ENCODE measurements at regions not wholly inside any gene's neighbourhood (a gene's known extent, or its start where the extent isn't known, plus 50 kb on each side); places are given as distances from the start of the nearest gene placed in this dataset.
A peak's percentile ranks its signal among the peaks of the same experiment; 100 is the strongest.

- 47% methylated on average over 1 of the region's 1 CpG for WGBS (ENCODE audit: insufficient coverage, low coverage, low lambda C conversion rate, missing lambda C conversion rate)
- DNase-seq, result no peak
Measured at GRCh38 chr16:79754081-79754480, 153.5 kb upstream of the MAF start.

DNA sequence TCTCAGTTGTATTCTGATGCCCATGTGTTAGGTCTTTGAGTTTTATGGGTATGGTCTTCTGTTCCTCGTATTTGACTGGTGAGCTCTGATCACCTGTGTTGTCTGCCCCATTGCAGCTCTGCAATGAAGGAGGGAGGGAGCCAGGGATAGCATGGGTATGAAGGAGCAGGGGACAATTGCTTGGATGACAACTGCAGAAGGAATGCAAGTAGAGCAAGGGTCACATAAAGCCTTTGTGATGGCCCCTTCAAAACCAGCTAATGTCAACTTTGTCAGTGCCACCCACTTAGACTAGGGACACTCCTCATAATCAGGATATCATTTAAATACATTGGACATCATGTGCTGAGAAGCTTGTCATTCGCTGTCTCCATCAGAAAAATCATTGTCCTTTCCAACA, 152.7 kb upstream of the MAF start:
- intact Hi-C loops (cut with DNase I), result no loop called here
- 38% methylated on average over 1 of the region's 2 CpGs for WGBS (ENCODE audit: insufficient coverage, low coverage, low lambda C conversion rate, missing lambda C conversion rate)
- no peaks in the 10 kb centered on the region for H3K36me3 ChIP-seq
- H3K27ac ChIP-seq, result no peak overlapping the region
- no peaks in the 10 kb centered on the region for H3K4me1 ChIP-seq
- H3K27me3 ChIP-seq, result no peaks in the 10 kb centered on the region
- ATAC-seq (no peak), DNase-seq (no peak)
- H3K4me3 ChIP-seq, result no peak overlapping the region
- TF ChIP-seq CTCF (IDR thresholded peaks at IDR 0.05) (no peak), POLR2A (IDR thresholded peaks at IDR 0.05) (no peak)
- H3K9me3 ChIP-seq, result no peaks in the 10 kb centered on the region

More at GRCh38 chr16:79754081-79754480, 153.5 kb upstream of the MAF start:
- no peak for ATAC-seq
- H3K9me3 ChIP-seq, result no peaks in the 10 kb centered on the region
- H3K4me3 ChIP-seq, result no peak overlapping the region
- H3K4me1 ChIP-seq, result no peaks in the 10 kb centered on the region
- intact Hi-C loops (cut with DNase I), result no loop called here
- no peaks in the 10 kb centered on the region for H3K36me3 ChIP-seq
- TF ChIP-seq POLR2A (IDR thresholded peaks at IDR 0.05) (no peak), CTCF (IDR thresholded peaks at IDR 0.05) (no peak)
- no peak overlapping the region for H3K27ac ChIP-seq
- no peaks in the 10 kb centered on the region for H3K27me3 ChIP-seq

DNA sequence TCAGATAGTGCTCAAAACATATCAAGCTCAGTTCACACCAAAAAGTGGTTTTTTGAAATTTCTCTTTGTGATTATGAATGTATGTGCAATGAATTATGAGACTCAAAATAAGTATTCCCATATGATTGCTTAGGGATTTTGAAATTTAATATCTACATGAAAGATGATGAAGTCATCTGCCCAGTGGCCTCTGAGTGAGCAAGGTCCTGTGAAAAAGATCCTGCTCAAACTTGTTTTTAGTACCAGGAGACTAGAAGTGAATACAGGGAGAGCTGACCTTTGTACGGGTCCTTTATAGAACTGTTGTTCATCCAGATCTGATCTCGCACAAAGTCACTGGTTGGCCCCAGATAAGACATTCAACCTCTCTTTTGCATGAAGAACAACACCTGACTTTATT, 151.9 kb upstream of the MAF start:
- intact Hi-C loops (cut with DNase I), result no loop called here
- ATAC-seq, result peak; percentile 44 to 67 (median 58)
- Histone ChIP-seq H3K27me3 (no peaks in the 10 kb centered on the region), H3K27ac (no peak overlapping the region), H3K36me3 (no peaks in the 10 kb centered on the region), H3K4me1 (no peaks in the 10 kb centered on the region), H3K9me3 (no peaks in the 10 kb centered on the region), H3K4me3 (no peak overlapping the region)
- 47% methylated on average over 2 of the region's 2 CpGs for WGBS (ENCODE audit: insufficient coverage, low coverage, low lambda C conversion rate, missing lambda C conversion rate)
- DNase-seq, result no peak
- TF ChIP-seq CTCF (IDR thresholded peaks at IDR 0.05) (no peak), POLR2A (IDR thresholded peaks at IDR 0.05) (no peak)

DNA sequence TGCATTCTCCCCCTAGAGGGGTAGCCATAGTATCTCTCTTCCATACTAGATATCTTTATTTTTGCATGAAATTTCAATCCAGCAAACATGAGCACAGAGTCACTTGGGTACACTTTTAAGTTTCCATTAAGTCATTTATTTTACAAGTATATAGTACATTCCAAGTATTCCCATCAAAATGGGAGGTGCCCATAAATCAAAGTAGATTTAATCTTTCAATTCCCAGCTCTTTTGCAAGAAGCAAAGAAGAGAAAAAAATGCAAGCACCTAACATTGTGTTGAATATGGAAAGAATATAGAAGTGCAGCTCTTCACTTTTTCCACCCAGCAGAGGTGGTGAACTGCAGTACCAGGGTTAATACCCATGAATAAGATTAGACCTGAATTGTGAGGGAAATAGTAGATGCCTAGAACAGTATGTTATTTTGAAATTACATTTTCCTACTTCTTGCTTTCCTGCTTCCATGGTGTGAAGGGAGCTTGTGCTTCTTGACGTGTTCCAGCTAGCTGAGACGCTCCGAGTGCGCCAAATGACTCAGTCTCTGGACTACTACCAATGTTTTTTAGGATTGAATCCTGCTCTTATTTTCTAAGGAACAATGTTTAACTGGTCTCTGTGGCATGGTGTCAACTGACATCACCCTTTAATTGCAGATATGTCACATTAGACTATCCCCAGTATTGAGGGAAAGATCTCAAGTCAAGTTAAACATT, 151.1 kb upstream of the MAF start:
- Histone ChIP-seq H3K9me3 (no peaks in the 10 kb centered on the region), H3K27me3 (no peaks in the 10 kb centered on the region), H3K36me3 (no peaks in the 10 kb centered on the region), H3K4me3 (no peak overlapping the region), H3K27ac (no peak overlapping the region), H3K4me1 (no peaks in the 10 kb centered on the region)
- DNase-seq (no peak), ATAC-seq (no peak)
- TF ChIP-seq POLR2A (IDR thresholded peaks at IDR 0.05), result no peak
- TF ChIP-seq CTCF (IDR thresholded peaks at IDR 0.05), result no peak
- intact Hi-C loops (cut with DNase I), result no loop called here
- 71% methylated on average over 4 of the region's 4 CpGs for WGBS (ENCODE audit: insufficient coverage, low coverage, low lambda C conversion rate, missing lambda C conversion rate)

All from right lobe of liver (tissue), 6 donors.